ENCODE measurements at regions not wholly inside any gene's neighbourhood (a gene's known extent, or its start where the extent isn't known, plus 50 kb on each side); places are given as distances from the start of the nearest gene placed in this dataset.
A peak's percentile ranks its signal among the peaks of the same experiment; 100 is the strongest.

GRCh38 chr6:139531148-139532115 is 157.0 kb upstream of the CITED2 start (continued):
- TF ChIP-seq JUND (IDR thresholded peaks at IDR 0.05; ENCODE audit: borderline replicate concordance, low read depth, low read length) (peak; percentile 57; the same call in 1 of the 2 replicates), JUND (tag; IDR thresholded peaks at IDR 0.05; ENCODE audit: borderline replicate concordance, low read depth, low read length) (peak; percentile 45; the same call in 1 of the 3 replicates), ARID3B (CRISPR knock-in tag; IDR thresholded peaks at IDR 0.05; ENCODE audit: borderline replicate concordance) (no peak), MBD1 (CRISPR knock-in tag; IDR thresholded peaks at IDR 0.05) (0 out of 2 replicates have a peak, but pooled peaks have one; percentile 30), SIN3B (IDR thresholded peaks at IDR 0.05; ENCODE audit: low read depth) (no peak), POLR2AphosphoS2 (IDR thresholded peaks at IDR 0.05; ENCODE audit: low read length) (no peak), PBX2 (CRISPR knock-in tag; IDR thresholded peaks at IDR 0.05; ENCODE audit: low read depth) (no peak), PBX2 (tag; conservative IDR thresholded peaks at IDR 0.05; ENCODE audit: low read depth) (0 out of 2 replicates have a peak, but pooled peaks have one; percentile 51), MCM5 (IDR thresholded peaks at IDR 0.05; ENCODE audit: low read depth) (no peak), IRF1 (CRISPR knock-in tag; IDR thresholded peaks at IDR 0.05; ENCODE audit: borderline replicate concordance) (no peak), L3MBTL2 (IDR thresholded peaks at IDR 0.05) (0 out of 2 replicates have a peak, but pooled peaks have one; percentile 18), RCOR1 (IDR thresholded peaks at IDR 0.05; ENCODE audit: borderline replicate concordance in 1 of 2, low read depth in 2 of 2, low read length in 2 of 2) (0 out of 4 replicates have a peak, but pooled peaks of 1 of the 2 experiments have one; percentile 24), HOXB6 (CRISPR knock-in tag; IDR thresholded peaks at IDR 0.05; ENCODE audit: borderline replicate concordance) (no peak)

Measured in K562 (cell line).